GM21528 (cell line): ENCODE measurements at regions not wholly inside any gene's neighbourhood (a gene's known extent, or its start where the extent isn't known, plus 50 kb on each side); places are given as distances from the start of the nearest gene placed in this dataset.
"Not testable (repeated sequence)": the region's sequence is repeated elsewhere in the genome, so short reads cannot be mapped to it uniquely, and the experiment has no call there.

Source experiments
- ATAC-seq: cut with Tn5 transposase; IDR thresholded peaks from one replicate; pipeline ENCODE4 v1.9.1; 2021; ENCODE audit warnings: mild to moderate bottlenecking, moderate library complexity; ENCODE audit not compliant: unreplicated experiment, low FRiP score

DNA sequence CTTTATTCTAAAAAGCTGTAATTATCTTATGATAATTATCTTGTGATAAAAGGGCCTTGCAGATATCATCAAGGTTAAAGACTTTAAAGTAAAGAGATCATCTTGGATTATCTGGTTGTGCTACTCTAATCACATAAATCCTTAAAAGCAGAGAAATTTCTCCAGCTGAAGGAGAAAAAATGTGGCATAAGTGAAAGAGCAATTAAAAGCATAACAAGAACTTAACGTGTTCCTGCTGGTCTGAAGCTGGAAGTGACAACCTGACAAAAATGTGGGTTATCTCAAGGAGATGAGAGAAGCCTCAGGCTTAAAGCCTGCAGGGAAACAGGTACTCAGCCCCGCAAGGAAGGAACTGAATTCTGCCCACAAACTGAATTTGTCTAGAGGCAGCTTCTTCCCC lies 449.1 kb upstream of the NDST4 start:
- ATAC-seq: no peak

GRCh38 chr4:115548123-115548522 lies 434.7 kb upstream of the NDST4 start:
- ATAC-seq: no peak

- no peak for ATAC-seq
These were observed 424.0 kb upstream of the NDST4 start for GRCh38 chr4:115537387-115537786.

DNA sequence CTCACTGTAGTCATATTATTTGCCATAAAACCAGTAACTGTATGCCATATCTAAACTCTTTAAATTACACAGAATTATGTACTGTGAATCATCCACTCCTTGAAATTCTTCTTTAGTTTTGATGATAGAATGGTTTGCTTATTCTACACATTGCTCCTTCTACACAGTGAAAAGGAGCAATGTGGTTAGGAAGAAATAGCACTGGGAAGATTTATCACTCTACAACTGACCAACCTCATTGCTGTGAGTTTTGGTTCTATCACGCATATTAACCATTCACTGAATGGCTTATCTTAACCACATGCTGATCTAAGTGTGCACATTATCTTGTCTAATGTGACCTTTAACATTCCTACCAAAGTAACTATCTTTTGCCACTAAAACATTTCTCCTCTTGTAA lies 415.7 kb upstream of the NDST4 start:
- no peak for ATAC-seq

DNA sequence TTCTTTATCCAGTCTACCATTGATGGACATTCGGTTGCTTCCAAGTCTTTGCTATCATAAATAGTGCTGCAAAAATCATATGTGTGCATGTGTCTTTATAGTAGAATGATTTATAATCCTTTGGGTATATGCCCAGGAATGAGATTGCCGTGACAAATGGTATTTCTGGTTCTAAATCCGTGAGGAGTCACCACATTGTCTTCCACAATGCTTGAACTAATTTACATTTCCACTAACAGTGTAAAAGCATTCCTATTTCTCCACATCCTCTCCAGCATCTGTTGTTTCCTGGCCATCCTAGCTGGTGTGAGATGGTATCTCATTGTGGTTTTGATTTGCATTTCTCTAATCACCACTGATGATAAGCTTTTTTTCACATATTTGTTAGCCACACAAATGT lies 406.1 kb upstream of the NDST4 start:
- not testable (repeated sequence) for ATAC-seq

- ATAC-seq: peak; percentile 95
These were observed 402.4 kb upstream of the NDST4 start for GRCh38 chr4:115515772-115516171.

GRCh38 chr4:115515366-115515765 lies 401.9 kb upstream of the NDST4 start:
- peak; percentile 18 for ATAC-seq

DNA sequence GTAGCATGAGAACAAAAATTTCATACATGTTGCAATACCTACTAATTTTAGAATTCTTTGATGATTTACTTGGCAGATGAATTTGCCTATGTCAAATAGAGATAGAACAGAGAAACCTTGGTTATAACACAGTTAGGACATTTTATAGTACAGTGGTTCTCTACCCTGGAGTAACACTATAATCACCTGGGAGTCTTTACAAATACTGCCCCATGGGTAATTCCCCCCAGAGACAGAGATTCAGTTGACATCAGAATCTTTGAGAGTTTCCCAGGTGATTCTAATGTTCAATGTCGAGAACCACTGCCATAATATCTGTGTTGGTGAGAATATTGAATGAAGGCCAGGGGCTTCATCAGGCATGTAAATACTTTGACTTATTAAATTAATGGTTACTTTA lies 401.3 kb upstream of the NDST4 start:
- no peak for ATAC-seq

DNA sequence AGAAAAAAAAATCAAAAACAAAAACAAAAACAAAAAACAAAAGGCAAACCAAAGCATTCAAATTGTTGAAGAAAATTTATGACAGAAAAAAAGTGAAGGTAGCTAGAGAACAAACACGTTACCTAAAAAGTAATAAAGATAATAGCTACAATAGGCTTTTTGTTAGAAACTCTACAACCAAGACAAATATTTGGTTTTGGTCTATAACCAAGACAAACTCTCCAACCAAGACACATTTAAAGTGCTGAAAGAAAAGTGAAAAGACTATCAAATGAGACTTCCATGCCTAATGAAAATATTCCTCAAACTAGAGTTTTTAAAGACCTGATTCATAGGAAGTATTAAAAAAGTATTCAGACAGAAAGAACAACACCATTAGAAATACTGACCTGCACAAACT lies 391.9 kb upstream of the NDST4 start:
- no peak for ATAC-seq

DNA sequence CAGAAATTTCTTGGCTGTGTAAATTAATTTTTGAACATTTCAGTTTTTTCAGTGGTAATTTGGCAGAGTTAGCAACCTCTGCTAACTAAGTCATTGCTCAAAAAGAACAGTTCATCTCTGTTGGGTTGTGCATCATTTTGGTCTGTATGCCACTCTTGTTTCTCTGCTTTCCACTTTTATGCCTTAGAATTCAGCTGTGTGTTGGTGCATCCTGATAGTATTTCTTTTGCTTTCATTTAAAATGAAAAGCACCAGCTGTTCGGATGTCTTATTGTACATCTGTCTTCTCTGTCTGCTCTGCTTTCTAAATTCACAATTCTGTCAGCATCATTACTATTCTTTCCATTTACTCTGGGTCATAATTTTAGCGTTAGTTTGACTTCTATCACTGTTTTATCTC lies 388.2 kb upstream of the NDST4 start:
- ATAC-seq: no peak

DNA sequence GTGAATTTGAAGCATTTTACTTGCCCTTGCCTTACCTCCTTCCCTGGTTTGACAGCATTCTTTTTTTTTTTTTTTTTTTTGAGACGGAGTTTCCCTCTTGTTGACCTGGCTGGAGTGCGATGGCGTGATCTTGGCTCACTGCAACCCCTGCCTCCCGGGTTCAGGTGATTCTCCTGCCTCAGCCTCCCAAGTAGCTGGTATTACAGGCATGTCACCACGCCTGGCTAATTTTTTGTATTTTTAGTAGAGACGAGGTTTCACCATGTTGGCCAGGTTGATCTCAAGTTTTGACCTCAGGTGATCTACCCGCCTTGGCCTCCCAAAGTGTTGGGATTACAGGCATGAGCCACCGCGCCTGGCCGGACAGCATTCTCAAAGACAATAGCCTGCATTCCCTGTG lies 380.4 kb upstream of the NDST4 start:
- not testable (repeated sequence) for ATAC-seq

DNA sequence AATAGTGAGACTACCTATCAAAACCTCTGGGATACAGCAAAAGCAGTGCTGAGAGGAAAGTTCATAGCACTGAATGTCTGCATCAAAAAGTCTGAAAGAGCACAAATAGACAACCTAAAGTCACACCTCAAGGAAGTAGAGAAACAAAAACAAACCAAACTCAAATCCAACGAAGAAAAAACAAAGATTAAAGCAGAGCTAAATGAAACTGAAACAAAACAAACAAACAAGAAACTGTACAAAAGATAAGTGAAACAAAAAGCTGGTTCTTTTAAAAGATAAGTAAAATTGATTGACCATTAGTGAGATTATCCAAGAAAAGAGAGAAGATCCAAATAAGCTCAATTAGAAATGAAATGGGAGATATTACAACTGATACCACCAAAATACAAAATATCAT lies 378.3 kb upstream of the NDST4 start:
- ATAC-seq: no peak

DNA sequence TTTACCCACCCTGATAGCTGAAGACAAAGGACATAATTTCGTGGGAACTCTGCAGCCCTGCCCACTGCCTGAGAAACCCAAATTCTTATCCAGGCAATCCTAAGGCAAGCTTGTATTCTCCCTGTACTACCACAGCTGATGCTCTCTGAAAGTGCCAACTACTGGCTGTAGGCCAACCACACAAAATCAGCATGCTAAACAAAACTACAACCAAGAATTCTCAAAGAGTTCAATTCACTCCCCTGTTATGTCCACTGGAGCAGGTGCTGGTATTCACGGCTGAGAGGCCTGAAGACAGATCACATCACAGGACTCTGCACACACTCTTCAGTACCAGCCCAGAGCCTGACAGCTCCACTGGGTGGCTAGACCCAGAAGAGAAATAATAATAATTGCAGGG lies 375.9 kb upstream of the NDST4 start:
- no peak for ATAC-seq

- ATAC-seq: no peak
These were observed 372.0 kb upstream of the NDST4 start for GRCh38 chr4:115485402-115485801.

GRCh38 chr4:115484479-115484878 lies 371.1 kb upstream of the NDST4 start:
- no peak for ATAC-seq

DNA sequence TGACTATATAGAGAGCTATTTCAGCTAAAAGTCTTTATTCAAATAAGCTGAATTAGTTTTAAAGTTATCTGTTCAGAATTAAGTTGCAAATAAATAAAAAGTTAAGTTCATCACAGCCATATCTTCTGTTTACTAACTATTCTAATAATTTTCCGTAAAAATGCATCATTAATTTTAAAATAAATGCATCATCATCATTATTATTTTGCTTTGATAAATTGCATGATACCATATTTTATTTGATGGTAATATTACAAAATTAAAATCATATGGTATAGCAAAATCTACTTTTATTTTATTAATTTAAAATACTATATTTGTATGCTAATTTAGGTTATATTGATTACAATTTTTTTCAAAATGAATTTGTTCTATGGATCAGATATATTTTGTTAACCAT lies 357.3 kb upstream of the NDST4 start:
- no peak for ATAC-seq

- not testable (repeated sequence) for ATAC-seq
These were observed 345.9 kb upstream of the NDST4 start for GRCh38 chr4:115459301-115459700.

DNA sequence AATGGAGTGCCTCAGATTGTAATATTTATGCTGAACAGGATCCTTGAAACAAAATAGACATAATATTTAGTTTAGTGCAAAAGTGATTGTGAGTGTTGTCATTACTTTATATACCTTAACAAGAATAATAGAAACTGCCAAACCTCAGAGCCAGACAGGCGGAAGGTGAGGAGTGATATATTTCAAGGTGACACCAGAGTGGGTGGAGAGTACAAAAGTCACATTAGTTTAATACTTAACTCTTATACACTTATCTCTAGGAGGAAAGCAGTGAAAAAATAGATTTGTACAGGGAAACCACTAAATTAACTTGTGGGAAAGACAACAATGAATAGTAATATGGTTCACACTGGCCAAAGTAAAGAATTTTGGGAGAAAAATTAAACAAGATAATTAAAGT lies 342.8 kb upstream of the NDST4 start:
- ATAC-seq: no peak

- ATAC-seq: no peak
These were observed 340.8 kb upstream of the NDST4 start for GRCh38 chr4:115454228-115454627.

- no peak for ATAC-seq
These were observed 340.0 kb upstream of the NDST4 start for GRCh38 chr4:115453416-115453815.

DNA sequence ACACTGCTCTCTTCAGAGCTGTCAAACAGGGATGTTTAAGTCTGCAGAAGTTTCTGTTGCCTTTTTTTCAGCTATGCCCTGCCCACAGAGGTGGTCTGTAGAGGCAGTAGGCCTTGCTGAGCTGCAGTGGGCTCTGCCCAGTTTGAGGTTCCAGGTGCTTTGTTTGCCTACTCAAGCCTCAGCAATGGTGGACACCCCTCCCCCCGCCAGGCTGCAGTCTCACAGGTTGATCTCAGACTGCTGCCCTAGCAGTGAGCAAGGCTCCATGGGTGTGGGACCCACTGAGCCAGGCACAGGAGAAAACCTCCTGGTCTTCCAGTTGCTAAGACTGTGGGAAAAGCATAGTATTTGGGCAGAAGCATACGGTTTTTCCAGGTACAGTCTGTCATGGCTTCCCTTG lies 338.8 kb upstream of the NDST4 start:
- ATAC-seq: not testable (repeated sequence)

GRCh38 chr4:115437739-115438138 lies 324.3 kb upstream of the NDST4 start:
- no peak for ATAC-seq

GRCh38 chr4:115433491-115433890 lies 320.1 kb upstream of the NDST4 start:
- no peak for ATAC-seq
